EL (cell line): ENCODE measurements at regions not wholly inside any gene's neighbourhood (a gene's known extent, or its start where the extent isn't known, plus 50 kb on each side); places are given as distances from the start of the nearest gene placed in this dataset.

Experiments
- DNase-seq: peaks from one replicate; pipeline ENCODE4 v3.0.0-alpha.2; 2016

- peak; percentile 5 for DNase-seq
Measured at GRCh38 chr2:83595926-83596325, 863.2 kb downstream of the SUCLG1 start.

GRCh38 chr2:83595121-83595690 lies 863.9 kb downstream of the SUCLG1 start:
- DNase-seq = peak; percentile 45

- peak; percentile 4 for DNase-seq
Measured at GRCh38 chr2:83594241-83595120, 864.6 kb downstream of the SUCLG1 start.

- no peak for DNase-seq
Measured at GRCh38 chr2:83587309-83587708, 871.8 kb downstream of the SUCLG1 start.

GRCh38 chr2:83585250-83585649 lies 873.8 kb downstream of the SUCLG1 start:
- DNase-seq = no peak

- DNase-seq = peak; percentile 41
Measured at GRCh38 chr2:83584672-83585071, 874.4 kb downstream of the SUCLG1 start.

GRCh38 chr2:83582589-83582988 lies 876.5 kb downstream of the SUCLG1 start:
- no peak for DNase-seq

GRCh38 chr2:83579507-83579906 lies 879.6 kb downstream of the SUCLG1 start:
- no peak for DNase-seq

- DNase-seq = no peak
Measured at GRCh38 chr2:83578405-83578804, 880.7 kb downstream of the SUCLG1 start.

- DNase-seq = no peak
Measured at GRCh38 chr2:83574614-83575013, 884.5 kb downstream of the SUCLG1 start.

- no peak for DNase-seq
Measured at GRCh38 chr2:83573060-83573459, 886.0 kb downstream of the SUCLG1 start.

GRCh38 chr2:83572400-83572799 lies 886.7 kb downstream of the SUCLG1 start:
- no peak for DNase-seq

- DNase-seq = no peak
Measured at GRCh38 chr2:83567551-83567950, 891.5 kb downstream of the SUCLG1 start.

- DNase-seq = no peak
Measured at GRCh38 chr2:83565626-83566025, 893.5 kb downstream of the SUCLG1 start.

- DNase-seq = no peak
Measured at GRCh38 chr2:83565181-83565580, 893.9 kb downstream of the SUCLG1 start.

- DNase-seq = no peak
Measured at GRCh38 chr2:83561592-83561991, 897.5 kb downstream of the SUCLG1 start.

- DNase-seq = peak; percentile 12
Measured at GRCh38 chr2:83536556-83536955, 922.5 kb downstream of the SUCLG1 start.

GRCh38 chr2:83534416-83534815 lies 924.7 kb downstream of the SUCLG1 start:
- DNase-seq = no peak

GRCh38 chr2:83531206-83531826 lies 927.8 kb downstream of the SUCLG1 start:
- DNase-seq = no peak

- no peak for DNase-seq
Measured at GRCh38 chr2:83528767-83529166, 930.3 kb downstream of the SUCLG1 start.

GRCh38 chr2:83522891-83523493 lies 936.1 kb downstream of the SUCLG1 start:
- DNase-seq = no peak

GRCh38 chr2:83517727-83518368 lies 941.2 kb downstream of the SUCLG1 start:
- DNase-seq = no peak

- no peak for DNase-seq
Measured at GRCh38 chr2:83516503-83516902, 942.6 kb downstream of the SUCLG1 start.
